Heart left ventricle (tissue), 16 donors: ENCODE measurements at regions not wholly inside any gene's neighbourhood (a gene's known extent, or its start where the extent isn't known, plus 50 kb on each side); places are given as distances from the start of the nearest gene placed in this dataset.

Source experiments
- ATAC-seq, 4 donors: fragments of 200-7000 bp; cut with Tn5 transposase; one replicate each; pipeline ENCODE4 v1.9.1; 2020 to 2022; ENCODE audit warnings: moderate library complexity in 4 of 4, mild to moderate bottlenecking in 3 of 4, moderate number of reproducible peaks in 1 of 4
- DNase-seq, 5 donors: peaks; one replicate each; pipeline ENCODE4 v3.0.0-alpha.2; 2020
- H3K27ac ChIP-seq, 12 donors: fragments of 200-600 bp; sonication (generic) in 4 of 12; one replicate each; pipeline versions ENCODE4 v1.5.0 to v1.8.0; 2016 to 2022; ENCODE audit warnings: mild to moderate bottlenecking in 2 of 12
- H3K27me3 ChIP-seq, 9 donors: fragments of 200-600 bp; sonication (generic) in 2 of 9; one replicate each; pipeline versions ENCODE4 v1.5.1 to v1.8.0; 2016 to 2022; ENCODE audit warnings: mild to moderate bottlenecking in 3 of 9
- H3K36me3 ChIP-seq, 9 donors: fragments of 200-600 bp; sonication (generic) in 2 of 9; one replicate each; pipeline versions ENCODE4 v1.5.0 to v1.8.0; 2018 to 2022; ENCODE audit warnings: mild to moderate bottlenecking in 2 of 9
- H3K4me1 ChIP-seq, 12 donors: fragments of 200-600 bp; sonication (generic) in 4 of 12; one replicate each; pipeline versions ENCODE4 v1.5.0 to v1.8.0; 2016 to 2022; ENCODE audit warnings: mild to moderate bottlenecking in 3 of 12
- H3K4me3 ChIP-seq, 12 donors: fragments of 200-600 bp; sonication (generic) in 4 of 12; one replicate each; pipeline versions ENCODE4 v1.5.0 to v1.8.0; 2017 to 2022; ENCODE audit warnings: mild to moderate bottlenecking in 9 of 12, moderate library complexity in 4 of 12
- H3K9me3 ChIP-seq, 12 donors: fragments of 200-600 bp; sonication (generic) in 4 of 12; one replicate each; pipeline versions ENCODE4 v1.5.0 to v1.8.0; 2016 to 2022; ENCODE audit warnings: mild to moderate bottlenecking in 1 of 12
- CTCF ChIP-seq, 12 donors: fragments of 200-600 bp; sonication (generic) in 4 of 12; IDR thresholded peaks; one replicate each; pipeline versions ENCODE4 v1.5.0 to v1.8.0; 2018 to 2022; ENCODE audit warnings: antibody characterized with exemption in 12 of 12, mild to moderate bottlenecking in 5 of 12
- POLR2A ChIP-seq, 2 donors: fragments of 450-650 bp; IDR thresholded peaks; one replicate each; pipeline ENCODE4 v1.6.1; 2017; ENCODE audit warnings: antibody characterized with exemption in 2 of 2, mild to moderate bottlenecking in 2 of 2, moderate library complexity in 2 of 2
- WGBS, 4 donors: extraction: QIAGEN DNeasy Blood & Tissue Kit in 2 of 4; methylation state at CpG; one replicate each; pipeline versions ENCODE4 v1.1.5 to v1.1.7; 2013 to 2018; 5-methylcytosine and 5-hydroxymethylcytosine counted together
- intact Hi-C, 10 donors: fragments of 100-400 bp; cut with DNase I; formaldehyde crosslinking; loops; one replicate each; pipeline versions ENCODE4 v1.11.1 to v1.14.2; 2022
- donor health status: ischemic (EF 13 %, LVEDD 7.1; RV severe dilation, severe dysfunction).
- donor health status: healthy with polysubstance abuse.
- donor health status: DM: no; HTN: yes; CAD: no.
- donor health status: DM: no; HTN: no; CAD: no.
- donor health status: ischemic (EF 25% LVEDD 6.9; RV normal size, moderate dysfunction).
- donor health status: ischemic (EF 25% LVEDD 5.7; RV mildly dilated, moderate dysfunction).
- donor health status: healthy.
- donor health status: DM: yes; HTN: yes; CAD: no.
- donor health status: ischemic (EF 35%, LVEDD 5.7; RV mildly dilated, moderate dysfunction).
- donor health status: nonischemic (EF 11% LVEDD 7.7; RV severe dilation, severe dysfunction).
- donor health status: DM: yes; HTN: yes; CAD: no.
- donor health status: PGD.
- donor health status: ischemic (EF 29% LVEDD 5.4; RV normal size, mild dysfunction).
- donor health status: nonischemic (EF 23%, LVEDD 6.1; RV moderate dilation, normal function).

- Histone ChIP-seq H3K4me1 (no peaks in the 10 kb centered on the region), H3K36me3 (no peaks in the 10 kb centered on the region), H3K9me3 (peaks cover 0 to 7% (median 0%) of the 10 kb centered on the region in 12 donors), H3K27ac (no peak overlapping the region), H3K27me3 (no peaks in the 10 kb centered on the region), H3K4me3 (no peak overlapping the region)
- ATAC-seq (no peak), DNase-seq (no peak)
- TF ChIP-seq POLR2A (IDR thresholded peaks at IDR 0.05) (no peak), CTCF (IDR thresholded peaks at IDR 0.05) (no peak)
- WGBS, 4 donors, result 75 to 85% (median 80%) methylated on average over 2 of the region's 2 CpGs
- intact Hi-C loops, result no loop called here
Measured at GRCh38 chr2:223165423-223166214, 113.6 kb downstream of the KCNE4 start.

GRCh38 chr2:223166215-223166493 lies 114.2 kb downstream of the KCNE4 start:
- ATAC-seq (no peak), DNase-seq (no peak)
- H3K9me3 ChIP-seq, result peaks cover 0 to 7% (median 0%) of the 10 kb centered on the region in 12 donors
- H3K4me1 ChIP-seq, result no peaks in the 10 kb centered on the region
- intact Hi-C loops, result no loop called here
- no peak overlapping the region for H3K27ac ChIP-seq
- no peak for TF ChIP-seq CTCF (IDR thresholded peaks at IDR 0.05)
- TF ChIP-seq POLR2A (IDR thresholded peaks at IDR 0.05), result no peak
- no peaks in the 10 kb centered on the region for H3K36me3 ChIP-seq
- no peaks in the 10 kb centered on the region for H3K27me3 ChIP-seq
- no peak overlapping the region for H3K4me3 ChIP-seq

GRCh38 chr2:223166983-223167650 lies 115.1 kb downstream of the KCNE4 start:
- Histone ChIP-seq H3K36me3 (no peaks in the 10 kb centered on the region), H3K4me1 (no peaks in the 10 kb centered on the region), H3K9me3 (peaks cover 0 to 7% (median 0%) of the 10 kb centered on the region in 12 donors), H3K4me3 (no peak overlapping the region), H3K27me3 (no peaks in the 10 kb centered on the region), H3K27ac (no peak overlapping the region)
- DNase-seq (no peak), ATAC-seq (no peak)
- 84 to 92% (median 89%) methylated on average over 6 of the region's 6 CpGs for WGBS, 4 donors
- TF ChIP-seq CTCF (IDR thresholded peaks at IDR 0.05) (no peak), POLR2A (IDR thresholded peaks at IDR 0.05) (no peak)
- intact Hi-C loops, result no loop called here

- WGBS, 4 donors, result 43 to 71% (median 57%) methylated on average over 6 of the region's 6 CpGs
- ATAC-seq, result no peak
Measured at GRCh38 chr2:223169830-223170605, 118.0 kb downstream of the KCNE4 start.

More at GRCh38 chr2:223169830-223170605, 118.0 kb downstream of the KCNE4 start:
- no peak overlapping the region for H3K27ac ChIP-seq
- no peak overlapping the region for H3K4me3 ChIP-seq
- no peaks in the 10 kb centered on the region for H3K4me1 ChIP-seq
- no peaks in the 10 kb centered on the region for H3K27me3 ChIP-seq
- no peaks in the 10 kb centered on the region for H3K36me3 ChIP-seq
- no peak for DNase-seq
- intact Hi-C loops, result no loop called here
- peaks cover 0 to 7% (median 0%) of the 10 kb centered on the region in 12 donors for H3K9me3 ChIP-seq
- no peak for TF ChIP-seq CTCF (IDR thresholded peaks at IDR 0.05)
- TF ChIP-seq POLR2A (IDR thresholded peaks at IDR 0.05), result no peak
